ENCODE measurements at regions not wholly inside any gene's neighbourhood (a gene's known extent, or its start where the extent isn't known, plus 50 kb on each side); places are given as distances from the start of the nearest gene placed in this dataset.
A peak's percentile ranks its signal among the peaks of the same experiment; 100 is the strongest.
"Not testable (repeated sequence)": the region's sequence is repeated elsewhere in the genome, so short reads cannot be mapped to it uniquely, and the experiment has no call there.

GRCh38 chr1:115526900-115527299 is 114.9 kb upstream of the VANGL1 start:
- no peak for TF ChIP-seq CTCF (conservative IDR thresholded peaks at IDR 0.05)
- TF ChIP-seq ZFX (IDR thresholded peaks at IDR 0.05) = no peak

GRCh38 chr1:115524236-115524635 is 117.5 kb upstream of the VANGL1 start:
- TF ChIP-seq ZFX (IDR thresholded peaks at IDR 0.05) (no peak), CTCF (conservative IDR thresholded peaks at IDR 0.05) (no peak)
- no peak overlapping the region for H3K27ac ChIP-seq

More at GRCh38 chr1:115526900-115527299, 114.9 kb upstream of the VANGL1 start:
- H3K27ac ChIP-seq = no peak overlapping the region

GRCh38 chr1:115522386-115522785 is 119.4 kb upstream of the VANGL1 start:
- TF ChIP-seq ZFX (IDR thresholded peaks at IDR 0.05) (no peak), CTCF (conservative IDR thresholded peaks at IDR 0.05) (no peak)
- no peak overlapping the region for H3K27ac ChIP-seq

GRCh38 chr1:115515270-115515669 is 126.5 kb upstream of the VANGL1 start:
- TF ChIP-seq ZFX (IDR thresholded peaks at IDR 0.05) = no peak
- no peak for TF ChIP-seq CTCF (conservative IDR thresholded peaks at IDR 0.05)
- H3K27ac ChIP-seq = no peak overlapping the region

GRCh38 chr1:115510226-115510625 is 131.5 kb upstream of the VANGL1 start:
- not testable (repeated sequence) for H3K27ac ChIP-seq

- H3K27ac ChIP-seq = no peak overlapping the region
Observed at GRCh38 chr1:115507901-115508300, 133.9 kb upstream of the VANGL1 start.

GRCh38 chr1:115506924-115507589 is 134.7 kb upstream of the VANGL1 start:
- H3K27ac ChIP-seq = no peak overlapping the region
- no peak for TF ChIP-seq ZFX (IDR thresholded peaks at IDR 0.05)
- TF ChIP-seq CTCF (conservative IDR thresholded peaks at IDR 0.05) = peak; percentile 52

More at GRCh38 chr1:115507901-115508300, 133.9 kb upstream of the VANGL1 start:
- TF ChIP-seq ZFX (IDR thresholded peaks at IDR 0.05) = no peak
- TF ChIP-seq CTCF (conservative IDR thresholded peaks at IDR 0.05) = no peak

- H3K27ac ChIP-seq = no peak overlapping the region
- no peak for TF ChIP-seq ZFX (IDR thresholded peaks at IDR 0.05)
- no peak for TF ChIP-seq CTCF (conservative IDR thresholded peaks at IDR 0.05)
Observed at GRCh38 chr1:115506518-115506917, 135.3 kb upstream of the VANGL1 start.

All from C4-2B (cell line).